ENCODE measurements at regions not wholly inside any gene's neighbourhood (a gene's known extent, or its start where the extent isn't known, plus 50 kb on each side); places are given as distances from the start of the nearest gene placed in this dataset.

- no peak for DNase-seq (ENCODE audit: low read depth, low spot score)
Measured at GRCh38 chr4:27490315-27490714, 629.7 kb downstream of the STIM2 start.

- DNase-seq (ENCODE audit: low read depth, low spot score) = no peak
Measured at GRCh38 chr4:27490766-27491165, 630.1 kb downstream of the STIM2 start.

DNA sequence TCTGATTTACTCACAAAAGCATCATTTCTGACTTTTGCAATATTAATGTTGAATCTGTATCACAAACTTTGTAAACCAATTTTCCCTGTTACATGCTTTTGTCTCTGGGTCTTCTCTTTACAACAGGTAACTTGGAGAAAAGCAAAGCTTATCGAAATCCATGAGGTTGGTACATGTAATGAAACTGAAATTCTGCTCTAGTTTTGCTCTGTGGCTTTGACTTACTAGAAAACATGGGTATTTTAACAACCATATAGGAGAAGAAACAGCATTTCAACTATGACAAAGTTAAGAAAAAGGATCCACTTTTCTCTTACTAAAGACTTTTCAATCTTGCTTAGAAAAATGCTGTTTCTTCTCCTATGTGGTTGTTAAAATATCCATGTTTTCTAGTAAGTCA is 645.8 kb downstream of the STIM2 start:
- DNase-seq (ENCODE audit: low read depth, low spot score) = no peak

GRCh38 chr4:27514711-27515110 is 654.1 kb downstream of the STIM2 start:
- no peak for DNase-seq (ENCODE audit: low read depth, low spot score)

GRCh38 chr4:27515140-27515539 is 654.5 kb downstream of the STIM2 start:
- no peak for DNase-seq (ENCODE audit: low read depth, low spot score)

- no peak for DNase-seq (ENCODE audit: low read depth, low spot score)
Measured at GRCh38 chr4:27518876-27519275, 658.2 kb downstream of the STIM2 start.

DNA sequence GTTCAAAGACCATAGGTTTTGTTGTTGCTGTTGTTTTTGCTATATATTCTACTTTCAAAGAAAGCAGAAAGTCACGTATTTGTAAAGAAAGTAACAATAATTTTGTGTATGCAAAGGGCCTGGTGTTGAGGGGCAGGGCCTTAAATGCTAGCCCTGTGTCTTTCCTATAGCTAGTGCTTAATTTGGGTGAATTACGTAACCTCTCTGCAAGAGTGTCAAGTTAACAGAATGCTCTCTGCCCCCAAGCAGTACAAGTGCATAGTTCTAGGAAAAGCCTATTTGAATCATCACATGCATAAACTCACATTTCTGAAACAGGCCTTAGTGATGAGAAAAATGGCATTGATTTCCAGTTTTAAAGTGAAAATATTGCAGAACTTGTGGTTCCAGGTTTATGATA is 663.6 kb downstream of the STIM2 start:
- no peak for DNase-seq (ENCODE audit: low read depth, low spot score)

DNA sequence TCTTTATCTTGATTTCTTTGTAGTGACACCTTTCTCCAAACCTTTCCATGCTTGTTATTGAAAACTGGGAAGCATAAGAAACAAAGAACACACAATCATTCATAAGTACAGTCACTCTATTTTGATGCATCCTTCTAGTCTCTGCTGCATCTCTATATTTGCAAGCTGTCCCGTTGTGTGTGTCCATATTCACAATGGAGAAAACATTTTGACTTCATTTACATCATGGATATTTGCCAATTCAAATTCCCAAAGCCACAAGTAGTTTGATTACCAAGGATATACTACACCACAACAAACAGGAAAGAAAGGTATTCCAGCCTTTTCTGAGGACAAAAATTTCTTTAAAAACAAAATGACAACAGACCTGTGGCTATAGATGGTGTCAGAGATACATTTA is 673.8 kb downstream of the STIM2 start:
- DNase-seq (ENCODE audit: low read depth, low spot score) = no peak

- no peak for DNase-seq (ENCODE audit: low read depth, low spot score)
Measured at GRCh38 chr4:27568236-27568951, 707.8 kb downstream of the STIM2 start.

GRCh38 chr4:27568952-27569319 is 708.3 kb downstream of the STIM2 start:
- DNase-seq (ENCODE audit: low read depth, low spot score) = no peak

DNA sequence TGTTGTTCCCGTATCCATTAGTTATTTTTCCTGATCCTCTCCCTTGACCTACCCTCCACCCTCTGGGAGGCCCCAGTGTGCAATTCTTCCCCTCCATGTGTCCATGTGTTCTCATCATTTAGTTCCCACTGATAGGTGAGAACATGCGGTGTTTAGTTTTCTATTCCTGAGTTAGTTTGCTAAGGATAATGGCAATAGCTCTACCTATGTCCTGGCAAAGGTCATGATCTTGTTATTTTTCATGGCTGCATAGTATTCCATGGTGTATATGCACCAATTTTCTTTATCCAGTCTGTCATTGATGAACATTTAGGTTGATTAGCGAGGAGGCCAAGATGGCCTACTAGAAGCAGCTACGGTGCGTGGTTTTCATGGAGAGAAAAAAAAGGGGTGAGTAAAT is 714.1 kb downstream of the STIM2 start:
- no peak for DNase-seq (ENCODE audit: low read depth, low spot score)

DNA sequence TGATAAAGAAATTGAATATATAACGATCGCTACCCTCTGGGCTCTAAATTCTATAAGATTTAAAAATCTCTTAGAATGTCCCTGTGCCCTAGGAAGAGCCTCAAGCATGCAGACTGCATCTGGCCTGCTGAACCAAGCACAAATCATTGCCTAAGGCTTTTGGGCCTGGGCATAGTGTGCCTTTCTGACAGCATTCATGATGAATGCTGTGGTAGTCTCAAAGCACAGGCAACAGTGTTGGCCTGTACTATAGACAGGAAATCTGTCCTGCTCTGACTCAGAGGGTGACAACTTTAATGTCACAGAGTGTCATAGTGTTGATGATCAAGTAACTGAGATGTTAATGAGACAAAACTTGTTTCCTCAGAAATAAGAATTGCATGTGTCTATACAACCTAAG is 717.3 kb downstream of the STIM2 start:
- no peak for DNase-seq (ENCODE audit: low read depth, low spot score)

- DNase-seq (ENCODE audit: low read depth, low spot score) = no peak
Measured at GRCh38 chr4:27592738-27593137, 732.1 kb downstream of the STIM2 start.

- no peak for DNase-seq (ENCODE audit: low read depth, low spot score)
Measured at GRCh38 chr4:27594922-27595321, 734.3 kb downstream of the STIM2 start.

GRCh38 chr4:27595571-27596360 is 735.1 kb downstream of the STIM2 start:
- DNase-seq (ENCODE audit: low read depth, low spot score) = no peak

DNA sequence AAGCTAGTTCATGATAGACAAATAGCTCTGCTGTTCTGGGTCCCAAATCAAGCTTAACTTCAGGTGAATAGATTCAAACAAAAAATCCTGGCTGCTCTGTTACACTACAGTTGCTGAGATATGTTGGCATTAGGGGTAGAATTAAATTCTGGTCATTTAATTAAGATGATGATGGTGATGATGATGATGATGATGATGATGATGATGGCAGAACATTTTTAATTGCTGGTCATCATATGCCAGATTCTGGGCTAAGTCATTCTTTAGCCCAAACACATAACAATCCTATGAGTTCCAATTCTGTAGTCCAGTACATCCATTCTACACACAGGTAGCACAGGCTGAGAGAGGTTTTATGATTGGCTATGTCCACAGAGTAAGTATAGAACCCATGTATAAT is 741.5 kb downstream of the STIM2 start:
- DNase-seq (ENCODE audit: low read depth, low spot score) = no peak

DNA sequence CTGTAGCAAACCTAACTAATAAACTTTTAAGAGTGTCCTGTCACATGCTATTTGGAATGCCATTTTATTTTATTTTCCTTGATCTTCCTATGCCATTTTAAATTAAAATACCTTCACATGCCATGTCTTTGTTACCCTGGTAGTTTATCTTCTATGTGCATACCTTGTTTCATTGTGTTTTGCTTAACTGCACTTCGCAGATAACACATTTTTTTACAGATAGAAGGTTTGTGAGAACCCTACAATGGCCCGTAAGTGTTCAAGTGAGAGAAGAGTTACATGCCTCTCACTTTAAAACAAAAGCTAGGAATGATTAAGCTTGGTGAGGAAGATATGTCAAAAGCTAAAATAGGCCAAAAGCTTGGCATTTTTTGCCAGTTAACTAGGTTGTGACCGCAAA is 744.1 kb downstream of the STIM2 start:
- no peak for DNase-seq (ENCODE audit: low read depth, low spot score)

DNA sequence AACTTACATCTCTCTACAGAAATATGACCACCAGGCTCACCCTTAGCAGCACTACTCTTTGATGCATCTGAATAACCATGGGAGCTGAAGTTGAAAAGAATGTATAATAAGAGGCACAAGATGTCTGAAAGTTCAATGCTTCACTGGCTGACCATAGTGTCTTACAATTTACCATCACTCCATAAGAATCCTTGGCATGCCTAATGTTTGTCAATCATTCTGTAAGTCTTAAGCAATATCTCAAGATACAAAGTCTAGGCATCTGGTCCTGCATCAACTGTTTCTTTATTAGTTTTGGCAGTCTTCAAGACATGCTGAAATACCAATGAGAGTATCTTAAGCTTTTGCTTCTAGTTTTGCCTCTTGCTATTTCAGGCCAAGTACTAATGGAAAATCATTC is 755.5 kb downstream of the STIM2 start:
- no peak for DNase-seq (ENCODE audit: low read depth, low spot score)

DNA sequence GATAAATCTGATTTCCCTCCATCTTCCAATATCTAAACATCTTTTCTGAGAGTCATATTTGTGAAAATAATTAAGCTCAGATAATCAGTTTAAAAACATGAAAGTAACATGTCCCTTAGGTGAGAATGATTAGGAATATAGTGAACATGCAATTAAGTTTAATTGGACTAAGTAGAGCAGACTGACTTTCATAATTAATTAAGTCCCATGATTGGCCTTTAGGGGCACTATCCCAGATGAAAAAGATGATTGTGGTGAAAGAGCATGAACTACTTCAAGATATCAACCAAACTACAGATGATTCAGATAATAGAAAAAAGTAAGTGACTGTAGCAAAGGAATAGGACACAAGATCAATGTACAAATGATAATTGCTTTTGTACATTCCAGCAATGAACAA is 758.8 kb downstream of the STIM2 start:
- no peak for DNase-seq (ENCODE audit: low read depth, low spot score)

DNA sequence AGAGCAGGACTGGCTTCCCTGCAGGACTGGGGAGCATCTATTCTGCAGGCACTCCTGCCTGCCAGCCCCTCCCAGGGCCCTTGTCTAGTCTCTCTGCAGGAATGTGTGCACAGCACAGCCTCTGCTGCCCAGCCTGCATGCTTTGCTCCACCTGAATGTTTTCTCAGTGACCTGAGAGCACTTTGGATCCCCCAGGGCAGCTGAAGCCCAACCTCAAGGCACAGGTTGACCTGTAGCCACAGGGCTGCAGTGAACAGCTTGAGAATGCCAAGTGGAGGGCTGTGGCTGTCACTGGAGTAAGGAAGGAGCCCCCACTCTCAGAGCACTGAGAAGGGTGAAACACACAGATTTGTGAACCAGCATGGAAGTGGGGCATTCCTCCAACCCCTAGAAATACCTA is 760.2 kb downstream of the STIM2 start:
- DNase-seq (ENCODE audit: low read depth, low spot score) = no peak

GRCh38 chr4:27624749-27625148 is 764.1 kb downstream of the STIM2 start:
- DNase-seq (ENCODE audit: low read depth, low spot score) = no peak

- no peak for DNase-seq (ENCODE audit: low read depth, low spot score)
Measured at GRCh38 chr4:27628609-27629008, 768.0 kb downstream of the STIM2 start.

- no peak for DNase-seq (ENCODE audit: low read depth, low spot score)
Measured at GRCh38 chr4:27629532-27630225, 769.0 kb downstream of the STIM2 start.

Data from pulmonary artery endothelial cell (primary cell).